PC-9 (cell line): ENCODE measurements at regions not wholly inside any gene's neighbourhood (a gene's known extent, or its start where the extent isn't known, plus 50 kb on each side); places are given as distances from the start of the nearest gene placed in this dataset.

Source experiments
- BruUV-seq: library from RNA; stranded (reverse); fragments of 400-500 nt; replicated peaks from 2 replicates; lab custom pipeline; 2021; lab: Mats Ljungman, UMichigan
- CTCF ChIA-PET: fragments of 300-600 bp; sonication (Branson Sonifier 250); formaldehyde crosslinking; loops from one replicate; lab custom pipeline; 2022; ENCODE audit warnings: antibody characterized with exemption; lab: Charles Lee
- POLR2A ChIA-PET: fragments of 300-600 bp; sonication (Branson Sonifier 250); formaldehyde crosslinking; loops from one replicate; lab custom pipeline; 2022; ENCODE audit warnings: antibody characterized with exemption; ENCODE audit not compliant: unreplicated experiment; lab: Charles Lee
- DNase-seq, 2 experiments: peaks; one replicate each; pipeline versions ENCODE4 v3.0.0 to v3.0.0-alpha.2; 2015 to 2022; ENCODE audit warnings: mixed read lengths in 1 of 2
- H2AFZ ChIP-seq: fragments of 200-600 bp; sonication (generic); 2 replicates; pipeline ENCODE4 v1.8.1; 2017; ENCODE audit warnings: antibody characterized with exemption
- H3F3A ChIP-seq: fragments of 200-600 bp; sonication (generic); 2 replicates; pipeline ENCODE4 v1.8.1; 2017; ENCODE audit warnings: antibody characterized with exemption, mild to moderate bottlenecking, low read depth; ENCODE audit not compliant: insufficient read depth
- H3K27ac ChIP-seq: fragments of 200-600 bp; sonication (generic); 2 replicates; pipeline ENCODE4 v1.6.1; 2016; ENCODE audit warnings: mixed run types
- H3K27me3 ChIP-seq: fragments of 200-600 bp; sonication (generic); 2 replicates; pipeline ENCODE4 v1.6.1; 2016; ENCODE audit warnings: low read depth, mixed run types; ENCODE audit not compliant: insufficient read depth
- H3K36me3 ChIP-seq: fragments of 200-600 bp; sonication (generic); 2 replicates; pipeline ENCODE4 v1.6.1; 2016; ENCODE audit warnings: low read depth, mixed run types
- H3K4me1 ChIP-seq: fragments of 200-600 bp; sonication (generic); replicated peaks from 2 replicates; pipeline ENCODE4 v1.6.1; 2016; ENCODE audit warnings: mixed run types; ENCODE audit not compliant: insufficient read depth
- H3K4me2 ChIP-seq: fragments of 200-600 bp; sonication (generic); 2 replicates; pipeline ENCODE4 v1.6.1; 2017; ENCODE audit warnings: mixed run types
- H3K4me3 ChIP-seq: fragments of 200-600 bp; sonication (generic); 2 replicates; pipeline ENCODE4 v1.6.1; 2016; ENCODE audit warnings: mixed run types
- H3K79me2 ChIP-seq: fragments of 200-600 bp; sonication (generic); 2 replicates; pipeline ENCODE4 v1.6.1; 2017; ENCODE audit warnings: low read depth, mixed run types
- H3K9me2 ChIP-seq: fragments of 200-600 bp; sonication (generic); 2 replicates; pipeline ENCODE4 v1.8.1; 2017; ENCODE audit warnings: mild to moderate bottlenecking; ENCODE audit not compliant: insufficient read depth
- H3K9me3 ChIP-seq: fragments of 200-600 bp; sonication (generic); 2 replicates; pipeline ENCODE4 v1.8.1; 2016; ENCODE audit warnings: low read depth; ENCODE audit not compliant: insufficient read depth
- H4K20me1 ChIP-seq: fragments of 200-600 bp; sonication (generic); 2 replicates; pipeline ENCODE4 v1.8.1; 2017; ENCODE audit not compliant: insufficient read depth
- CTCF ChIP-seq: fragments of 200-600 bp; sonication (generic); conservative IDR thresholded peaks from 2 replicates; pipeline ENCODE4 v1.6.1; 2017; ENCODE audit warnings: mixed run types, antibody characterized with exemption, mild to moderate bottlenecking, moderate library complexity
- EZH2 ChIP-seq: fragments of 200-600 bp; sonication (generic); IDR thresholded peaks from 2 replicates; pipeline ENCODE4 v1.8.0; 2017; ENCODE audit warnings: antibody characterized with exemption, low read depth
- intact Hi-C: fragments of 100-400 bp; cut with micrococcal nuclease; formaldehyde crosslinking; loops from one replicate; pipeline ENCODE4 v1.10.0; 2022; ENCODE audit not compliant: unreplicated experiment

- Histone ChIP-seq H3K9me3 (no peaks in the 10 kb centered on the region), H3K79me2 (no peaks in the 10 kb centered on the region), H3K4me3 (no peak overlapping the region), H3F3A (no peaks in the 10 kb centered on the region), H3K9me2 (no peaks in the 10 kb centered on the region), H3K4me1 (no peaks in the 10 kb centered on the region), H3K27me3 (no peaks in the 10 kb centered on the region), H3K36me3 (no peaks in the 10 kb centered on the region), H3K27ac (no peak overlapping the region), H3K4me2 (no peak overlapping the region), H4K20me1 (no peaks in the 10 kb centered on the region), H2AFZ (no peak overlapping the region)
- intact Hi-C loops: no loop called here
- TF ChIP-seq CTCF (no peak), EZH2 (no peak)
- ChIA-PET POLR2A (no interaction called here), CTCF (no interaction called here)
- DNase-seq: no peak
- no TSS peak for BruUV-seq
Measured at GRCh38 chr14:29039171-29039570, 272.6 kb downstream of the FOXG1 start.

GRCh38 chr14:29042551-29042950 is 276.0 kb downstream of the FOXG1 start:
- ChIA-PET POLR2A (no interaction called here), CTCF (no interaction called here)
- Histone ChIP-seq H3F3A (no peaks in the 10 kb centered on the region), H2AFZ (no peak overlapping the region), H3K79me2 (no peaks in the 10 kb centered on the region), H3K9me2 (no peaks in the 10 kb centered on the region), H3K36me3 (no peaks in the 10 kb centered on the region), H4K20me1 (no peaks in the 10 kb centered on the region), H3K4me1 (no peaks in the 10 kb centered on the region), H3K9me3 (no peaks in the 10 kb centered on the region), H3K4me3 (no peak overlapping the region), H3K27me3 (no peaks in the 10 kb centered on the region), H3K27ac (no peak overlapping the region), H3K4me2 (no peak overlapping the region)
- no peak for TF ChIP-seq EZH2
- no peak for TF ChIP-seq CTCF
- intact Hi-C loops: no loop called here
- BruUV-seq: no TSS peak
- no peak for DNase-seq

GRCh38 chr14:29043737-29044136 is 277.1 kb downstream of the FOXG1 start:
- H3K79me2 ChIP-seq: no peaks in the 10 kb centered on the region
- intact Hi-C loops: no loop called here
- no peaks in the 10 kb centered on the region for H4K20me1 ChIP-seq
- H3K4me1 ChIP-seq: no peaks in the 10 kb centered on the region
- ChIA-PET CTCF (no interaction called here), POLR2A (no interaction called here)
- no TSS peak for BruUV-seq
- no peaks in the 10 kb centered on the region for H3K27me3 ChIP-seq
- no peak overlapping the region for H2AFZ ChIP-seq
- H3K27ac ChIP-seq: no peak overlapping the region
- no peak for DNase-seq
- H3K4me3 ChIP-seq: no peak overlapping the region
- H3F3A ChIP-seq: no peaks in the 10 kb centered on the region
- no peaks in the 10 kb centered on the region for H3K9me2 ChIP-seq
- no peaks in the 10 kb centered on the region for H3K9me3 ChIP-seq
- H3K36me3 ChIP-seq: no peaks in the 10 kb centered on the region
- H3K4me2 ChIP-seq: no peak overlapping the region
- TF ChIP-seq EZH2 (no peak), CTCF (no peak)
